Stimulated activated CD4-positive, alpha-beta T cell treated with anti-CD3 and anti-CD28 coated beads, TNF-alpha, amount 100 ng/mL, for 48 hours (primary cell): ENCODE measurements at regions not wholly inside any gene's neighbourhood (a gene's known extent, or its start where the extent isn't known, plus 50 kb on each side); places are given as distances from the start of the nearest gene placed in this dataset.

ENCODE experiments used
- DNase-seq, 3 donors: peaks; one replicate each; pipeline ENCODE4 v3.0.0-alpha.2; 2020; ENCODE audit warnings: low read depth in 3 of 3

DNA sequence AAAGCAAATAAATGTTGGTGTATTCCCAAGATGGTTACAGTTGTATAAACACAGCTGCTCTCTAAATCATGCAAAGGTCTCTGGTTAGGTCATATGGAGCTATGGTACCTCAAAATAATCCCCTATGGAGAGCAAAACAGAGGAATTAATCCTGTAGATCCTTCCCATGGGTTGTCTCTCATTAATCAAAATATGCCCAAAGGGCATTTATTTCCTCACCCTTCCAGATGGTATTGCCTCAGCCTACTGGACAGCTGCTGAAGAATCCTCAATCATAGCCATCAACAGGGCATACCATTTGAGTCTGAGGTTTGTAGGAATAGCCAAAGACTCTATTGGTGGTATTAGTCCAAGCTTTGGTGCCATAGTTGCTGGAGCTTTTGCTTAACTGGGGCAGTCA is 360.9 kb downstream of the RPL10L start:
- DNase-seq, result no peak

DNA sequence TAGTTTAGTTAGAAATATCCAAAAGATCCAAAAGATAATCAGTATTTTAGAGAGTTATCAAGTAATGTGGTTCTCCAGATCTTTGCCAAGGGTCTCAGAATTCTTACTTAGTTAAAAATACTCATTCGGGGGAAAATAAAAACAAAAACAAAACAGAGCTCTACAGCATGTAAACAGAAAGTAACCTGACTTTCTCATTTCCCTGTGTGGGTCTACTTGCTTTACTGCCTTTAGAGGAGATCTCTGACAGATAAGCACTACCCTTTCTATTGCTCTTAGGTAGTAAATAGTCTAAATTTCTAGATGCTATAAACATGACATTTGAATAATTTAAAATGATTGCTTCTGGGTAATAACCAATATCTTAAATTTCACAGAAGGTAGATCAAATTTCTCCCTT is 371.8 kb downstream of the RPL10L start:
- DNase-seq, result no peak

DNA sequence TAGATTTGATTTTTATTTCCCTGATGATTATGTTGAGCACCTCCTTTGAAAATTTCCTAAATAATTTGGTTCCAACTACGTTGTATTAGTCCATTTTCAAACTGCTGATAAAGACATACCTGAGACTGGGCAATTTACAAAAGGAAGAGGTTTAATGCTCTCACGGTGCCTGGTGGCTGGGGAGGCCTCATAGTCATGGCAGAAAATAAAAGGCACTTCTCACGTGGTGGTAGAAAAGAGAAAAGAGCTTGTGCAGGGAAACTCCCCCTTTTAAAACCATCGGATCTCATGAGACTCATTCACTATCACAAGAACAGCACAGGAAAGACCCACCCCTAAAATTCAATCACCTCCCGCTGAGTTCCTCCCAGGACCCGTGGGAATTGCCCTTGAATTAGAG is 372.3 kb downstream of the RPL10L start:
- DNase-seq, result no peak

DNA sequence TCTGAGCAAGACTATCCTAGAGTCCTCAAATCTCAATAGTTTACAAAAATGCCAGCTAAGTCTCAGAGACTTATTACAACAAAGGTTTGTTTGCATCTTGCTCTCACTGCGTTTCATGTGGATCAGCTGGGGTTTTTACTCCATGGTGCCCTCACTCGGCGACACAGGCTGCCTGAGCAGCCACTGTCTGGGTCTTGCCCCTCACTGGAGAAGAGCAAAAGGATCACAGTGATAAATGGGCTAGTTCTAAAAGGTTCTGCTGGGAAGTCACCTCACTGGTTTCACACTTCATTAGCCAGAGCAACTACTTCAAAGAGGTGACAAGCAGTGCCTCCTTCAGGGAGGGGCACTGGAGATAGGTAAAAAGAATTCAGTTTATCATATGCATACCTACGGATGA is 392.0 kb downstream of the RPL10L start:
- no peak for DNase-seq

DNA sequence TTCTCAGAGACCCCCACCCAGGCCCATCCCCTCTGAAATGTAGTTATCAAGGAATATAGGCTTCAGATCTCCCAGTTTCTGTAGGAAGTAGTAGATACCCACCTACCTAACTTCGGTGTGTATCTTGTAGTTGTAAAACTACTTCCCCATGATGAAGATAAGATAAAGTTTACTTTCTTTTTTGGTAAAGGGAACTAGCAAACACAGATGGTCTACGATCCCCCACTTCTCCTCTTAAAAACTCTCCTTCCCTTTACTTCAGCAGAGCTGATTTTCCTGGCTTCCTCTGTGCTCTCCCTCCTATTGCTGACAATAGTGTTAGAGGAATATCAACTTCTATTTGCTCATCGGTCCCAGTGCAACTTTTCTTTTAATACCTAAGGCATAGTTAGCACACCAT is 395.2 kb downstream of the RPL10L start:
- DNase-seq, result no peak

DNA sequence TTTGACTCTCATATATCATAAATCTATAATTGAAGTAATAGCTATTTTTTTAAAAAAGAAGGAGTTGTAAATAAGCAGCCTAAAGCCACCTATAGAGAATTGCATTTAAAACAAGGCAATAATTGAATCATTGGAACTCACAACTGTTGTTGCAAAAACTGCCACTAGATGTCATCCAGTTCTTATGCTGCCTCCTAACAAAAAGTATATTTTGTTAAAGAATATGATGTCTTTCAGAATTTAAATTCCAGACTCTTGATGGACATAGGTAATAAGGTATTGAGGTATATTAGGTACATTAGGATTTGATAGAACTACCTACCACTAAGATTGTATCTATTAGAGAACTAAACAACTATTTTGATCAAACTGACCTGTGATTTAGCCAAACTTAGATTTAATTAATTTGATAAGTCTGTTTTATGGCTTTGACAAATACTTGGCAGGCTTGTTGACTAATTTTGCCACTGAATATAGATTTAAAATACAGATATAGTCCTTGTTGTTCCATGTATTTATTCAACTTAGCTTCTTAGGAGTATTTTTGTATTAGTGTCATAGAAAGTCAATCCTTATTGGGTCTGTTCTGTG is 401.4 kb downstream of the RPL10L start:
- DNase-seq, result no peak

DNA sequence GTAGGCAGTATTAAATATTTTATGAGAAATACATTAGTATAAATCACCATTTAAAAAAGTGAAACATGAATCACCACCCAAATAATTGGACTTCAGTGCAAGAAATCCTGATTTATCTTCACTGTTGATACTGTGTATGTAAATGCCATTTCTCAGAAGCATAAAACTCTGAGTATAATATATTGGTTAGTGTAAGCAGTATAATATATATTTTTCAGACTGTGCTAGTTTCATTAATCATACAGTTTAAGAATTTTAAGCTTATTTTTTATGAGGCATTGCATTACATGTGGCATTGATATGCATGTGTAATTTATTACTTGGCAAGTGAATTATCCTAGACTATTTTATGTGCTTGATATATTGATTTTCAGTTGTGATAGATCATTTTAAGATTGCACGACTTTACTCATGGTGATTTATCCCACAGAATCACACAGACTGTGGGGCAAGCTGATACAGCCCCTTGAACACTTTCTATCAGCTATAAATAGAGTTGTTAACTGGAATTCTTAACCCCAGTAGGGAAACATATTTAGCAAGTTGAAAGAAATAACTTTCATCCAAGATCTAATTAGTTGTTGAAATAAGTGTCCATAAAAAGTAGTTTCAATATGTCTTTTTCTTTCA is 403.5 kb downstream of the RPL10L start:
- DNase-seq, result no peak

DNA sequence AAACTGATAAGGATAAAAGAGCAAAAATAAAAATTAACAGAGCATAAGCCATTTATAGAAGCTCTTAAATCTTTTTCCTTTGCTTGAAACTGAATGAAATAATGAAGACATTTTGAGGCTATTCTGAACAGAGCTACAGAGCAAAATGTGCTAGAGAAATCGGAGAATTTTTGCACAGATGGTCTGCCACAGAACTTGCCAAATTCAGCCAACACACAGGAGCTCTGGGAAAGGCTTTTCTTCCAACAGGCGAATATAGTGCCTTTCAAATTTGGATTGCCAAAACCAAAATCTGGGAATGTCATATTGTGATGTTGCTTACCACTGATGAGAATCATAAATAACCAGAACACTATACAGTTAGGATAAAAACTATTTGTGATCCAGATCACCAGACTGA is 406.3 kb downstream of the RPL10L start:
- no peak for DNase-seq

DNA sequence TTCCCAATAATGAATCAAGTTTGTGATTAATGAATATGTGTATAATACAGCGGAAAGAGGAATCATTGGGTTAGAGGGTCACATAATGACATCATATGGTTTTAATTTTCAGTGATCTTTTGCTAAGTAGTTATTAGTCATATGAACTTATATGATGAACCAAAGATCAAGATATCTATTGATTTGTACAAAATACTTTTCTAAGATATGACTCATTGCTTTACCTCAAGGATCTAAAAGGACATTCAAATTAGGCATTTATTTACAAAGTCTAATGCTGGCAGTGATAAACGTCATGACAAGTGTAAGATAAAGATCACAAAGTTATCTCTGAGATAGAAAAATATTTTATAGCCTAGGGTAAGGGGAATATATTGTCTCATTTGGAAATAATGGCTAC is 417.8 kb downstream of the RPL10L start:
- DNase-seq, result no peak

DNA sequence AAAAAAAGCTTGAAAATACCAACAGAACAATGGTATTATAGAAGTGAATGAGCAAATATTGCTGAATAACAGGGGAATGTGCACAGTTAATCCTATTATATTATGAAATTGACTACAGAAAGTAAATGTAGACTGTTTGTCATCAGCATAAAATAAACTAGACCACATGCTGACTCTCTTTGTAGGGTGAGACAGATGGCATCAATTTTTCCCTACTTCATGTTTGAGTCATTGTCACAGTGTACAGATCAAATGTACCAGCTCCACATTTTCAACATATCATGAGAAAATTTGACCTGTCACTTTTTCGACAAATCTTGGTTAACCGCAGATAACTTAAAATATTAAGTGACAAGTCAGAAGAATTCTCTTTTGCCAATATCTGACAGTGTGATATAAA is 421.0 kb downstream of the RPL10L start:
- no peak for DNase-seq

DNA sequence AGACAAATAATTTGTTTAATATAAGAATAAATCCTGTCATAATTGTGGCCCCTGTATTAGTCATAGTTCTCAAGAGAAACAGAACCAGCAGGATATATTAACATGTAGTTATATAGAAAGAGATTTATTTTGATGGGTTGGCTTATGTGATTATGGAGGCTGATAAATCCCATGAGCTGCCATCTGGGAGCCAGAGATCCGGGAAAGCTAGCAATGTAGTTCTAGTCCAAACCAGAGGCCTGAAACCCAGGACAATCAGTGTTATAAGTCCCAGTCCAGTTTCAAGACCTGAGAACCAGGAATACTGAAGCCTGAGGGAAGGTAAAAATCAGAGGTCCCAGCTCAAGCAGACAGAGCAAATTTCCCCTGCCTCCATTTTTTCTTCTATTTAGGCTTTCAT is 435.8 kb downstream of the RPL10L start:
- no peak for DNase-seq

DNA sequence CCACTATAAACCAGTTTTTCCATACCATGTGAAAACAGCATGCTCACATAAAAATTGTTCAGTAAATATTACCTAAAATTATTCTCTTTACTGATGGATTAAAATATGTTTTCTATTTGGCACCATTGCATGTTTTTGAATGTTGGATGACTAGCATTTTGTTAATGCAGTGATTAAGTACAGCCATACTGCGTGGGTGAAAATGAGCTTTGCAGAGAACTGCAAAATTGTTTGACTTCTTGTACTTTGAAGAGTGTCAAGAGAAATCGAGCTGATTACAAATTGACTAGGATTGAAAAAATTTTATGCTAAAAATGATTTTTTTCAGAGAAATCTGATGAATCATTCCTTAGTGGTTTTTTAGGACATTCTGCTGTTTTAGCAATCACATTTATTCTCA is 452.9 kb downstream of the RPL10L start:
- DNase-seq, result no peak

DNA sequence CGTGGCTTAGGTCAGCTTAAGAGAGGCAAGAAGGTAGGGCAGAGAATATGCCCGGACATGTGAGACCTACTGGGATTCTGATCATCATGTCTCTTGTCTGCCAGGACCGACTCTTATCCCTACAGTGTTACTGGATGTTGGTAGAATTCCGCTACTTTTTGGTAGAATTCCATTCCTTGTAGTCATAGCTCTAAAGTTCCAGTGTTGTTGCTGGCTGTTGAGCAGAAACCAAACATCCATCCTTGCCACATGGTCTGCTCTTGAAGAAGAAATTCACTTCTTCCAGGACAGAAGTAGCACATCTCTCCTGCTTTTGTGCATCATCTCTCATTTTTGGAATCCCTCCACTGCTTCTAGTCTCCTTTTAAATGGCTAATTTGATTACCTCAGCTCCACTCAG is 453.7 kb downstream of the RPL10L start:
- no peak for DNase-seq
